ENCODE measurements at regions not wholly inside any gene's neighbourhood (a gene's known extent, or its start where the extent isn't known, plus 50 kb on each side); places are given as distances from the start of the nearest gene placed in this dataset.

- TF ChIP-seq CTCF (IDR thresholded peaks at IDR 0.05; ENCODE audit: control extremely low read depth in 1 of 3, insufficient read depth in 1 of 3, low read depth in 1 of 3, low read length in 3 of 3) = no peak
- TF ChIP-seq FOSL1 (IDR thresholded peaks at IDR 0.05; ENCODE audit: insufficient read depth, low read depth, low read length) = no peak
- TF ChIP-seq SUZ12 (IDR thresholded peaks at IDR 0.05; ENCODE audit: low read length) = no peak
- TF ChIP-seq TEAD4 (IDR thresholded peaks at IDR 0.05; ENCODE audit: low read depth, low read length) = no peak
- no peak for TF ChIP-seq EGR1 (IDR thresholded peaks at IDR 0.05; ENCODE audit: borderline replicate concordance, low read depth, low read length)
- TF ChIP-seq CREB1 (IDR thresholded peaks at IDR 0.05) = no peak
- TF ChIP-seq EZH2 (IDR thresholded peaks at IDR 0.05; ENCODE audit: low read depth, low read length, severe bottlenecking) = no peak
- no peak for TF ChIP-seq ZNF274 (IDR thresholded peaks at IDR 0.05; ENCODE audit: borderline replicate concordance, extremely low read depth, low read length)
- no peak for TF ChIP-seq TCF12 (IDR thresholded peaks at IDR 0.05; ENCODE audit: low read depth, low read length)
- no peak for TF ChIP-seq RNF2 (IDR thresholded peaks at IDR 0.05; ENCODE audit: borderline replicate concordance, low read depth, low read length, missing control alignments, poor library complexity, severe bottlenecking)
These were observed 128.5 kb downstream of the SQOR start (continued) for GRCh38 chr15:45763170-45763869.

Measured in H1 (cell line).